ENCODE measurements at regions not wholly inside any gene's neighbourhood (a gene's known extent, or its start where the extent isn't known, plus 50 kb on each side); places are given as distances from the start of the nearest gene placed in this dataset.

GRCh38 chr1:201659572-201659971 lies 120.6 kb downstream of the NAV1 start:
- no peak for DNase-seq (ENCODE audit: low spot score)

- no peak for DNase-seq (ENCODE audit: low spot score)
Measured at GRCh38 chr1:201660931-201661822, 122.2 kb downstream of the NAV1 start.

DNA sequence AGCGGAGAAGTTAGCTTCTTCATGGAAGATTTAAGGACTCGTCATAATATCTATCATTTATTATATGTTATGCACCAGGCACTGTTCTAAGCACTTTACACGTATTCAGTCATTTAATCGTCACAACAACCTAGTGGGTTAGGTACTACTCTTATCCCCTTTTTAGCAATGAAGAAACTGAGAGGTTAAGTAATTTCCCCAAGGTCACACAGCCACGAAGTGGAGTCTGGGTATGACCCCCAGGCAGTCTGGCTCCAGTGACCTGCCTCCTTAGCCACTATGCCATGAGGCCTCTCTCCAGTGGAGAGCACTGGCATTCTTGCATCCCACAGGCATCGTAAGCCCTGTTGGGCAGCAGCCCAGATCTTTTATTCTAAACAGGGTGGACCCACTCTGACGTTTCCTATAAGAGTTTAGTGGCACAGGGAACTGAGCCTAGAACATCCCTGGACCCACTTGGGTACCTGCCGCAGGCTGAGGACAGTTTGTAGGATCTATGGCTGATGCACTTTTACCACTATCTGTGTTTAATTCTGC lies 123.0 kb downstream of the NAV1 start:
- DNase-seq (ENCODE audit: low spot score): no peak

DNA sequence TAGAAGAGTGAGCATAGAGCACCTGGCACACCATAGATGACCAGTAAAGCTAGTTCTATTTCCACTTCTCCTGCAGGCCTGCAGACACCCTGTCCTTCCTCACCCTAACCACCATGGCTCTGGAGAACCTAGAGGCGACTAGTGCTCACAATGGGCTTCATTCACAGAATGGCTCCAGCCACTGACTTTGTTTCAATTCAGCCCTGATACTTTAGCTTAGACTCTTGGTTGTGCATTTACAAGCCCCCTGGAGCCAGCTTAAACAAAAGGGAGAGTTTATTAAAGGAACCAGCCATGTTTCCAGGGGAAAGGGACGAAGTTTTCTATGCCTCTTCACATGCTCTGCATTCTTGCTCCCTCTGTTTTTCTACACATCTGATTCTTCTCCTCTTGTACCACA lies 123.7 kb downstream of the NAV1 start:
- DNase-seq (ENCODE audit: low spot score): no peak

DNA sequence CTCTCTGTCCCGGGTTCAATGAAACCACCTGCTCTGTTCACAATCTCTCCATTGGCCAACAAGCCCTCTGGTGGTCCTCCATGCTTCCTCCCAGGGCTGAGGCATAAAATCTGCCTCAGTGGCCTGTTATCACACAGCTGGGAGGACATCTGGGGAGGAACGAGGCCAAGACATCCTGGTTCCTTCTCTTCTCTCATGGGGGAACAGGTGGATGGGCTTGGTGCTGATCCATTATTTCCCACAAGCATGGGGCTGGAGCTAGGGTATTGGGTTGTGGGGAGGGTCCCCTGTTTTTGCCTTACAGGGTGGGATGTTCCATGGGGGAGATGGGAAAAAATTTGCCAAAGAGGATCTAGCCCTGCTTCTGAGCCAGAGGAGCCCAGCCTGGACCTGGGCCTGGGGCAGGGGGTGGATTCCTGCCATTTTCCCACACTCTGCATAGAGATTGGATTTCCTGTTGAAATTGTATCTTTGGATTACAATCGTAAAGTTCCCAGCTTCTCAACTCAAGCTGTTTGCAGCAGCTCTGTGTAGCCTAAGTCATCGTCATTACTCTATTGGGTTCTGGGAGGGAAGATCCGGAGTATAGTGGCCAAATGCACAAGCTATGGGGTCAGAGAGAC lies 124.7 kb downstream of the NAV1 start:
- DNase-seq (ENCODE audit: low spot score): no peak

GRCh38 chr1:201665036-201665435 lies 126.1 kb downstream of the NAV1 start:
- no peak for DNase-seq (ENCODE audit: low spot score)

- DNase-seq (ENCODE audit: low spot score): no peak
Measured at GRCh38 chr1:201666102-201666501, 127.2 kb downstream of the NAV1 start.

GRCh38 chr1:201666645-201667044 lies 127.7 kb downstream of the NAV1 start:
- DNase-seq (ENCODE audit: low spot score): no peak

DNA sequence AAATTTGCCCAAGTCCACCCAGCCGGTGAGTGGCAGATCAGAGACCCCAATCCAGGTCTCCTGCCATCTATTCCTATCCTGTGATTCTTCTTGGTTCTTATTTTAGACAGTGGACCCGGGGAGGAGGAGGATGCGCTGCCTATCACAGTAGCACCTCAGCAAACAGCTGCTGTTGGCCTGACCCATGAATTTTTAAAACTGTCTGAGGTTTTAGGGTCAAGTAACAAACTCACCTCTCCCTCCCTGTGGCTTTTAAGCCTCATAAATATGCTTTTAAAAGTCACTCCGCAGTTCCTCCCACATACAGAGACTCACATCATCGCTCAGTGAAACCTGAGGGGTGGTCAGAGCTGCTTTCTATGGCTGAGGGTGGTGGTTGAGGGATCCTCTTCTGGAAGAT lies 128.6 kb downstream of the NAV1 start:
- no peak for DNase-seq (ENCODE audit: low spot score)

DNA sequence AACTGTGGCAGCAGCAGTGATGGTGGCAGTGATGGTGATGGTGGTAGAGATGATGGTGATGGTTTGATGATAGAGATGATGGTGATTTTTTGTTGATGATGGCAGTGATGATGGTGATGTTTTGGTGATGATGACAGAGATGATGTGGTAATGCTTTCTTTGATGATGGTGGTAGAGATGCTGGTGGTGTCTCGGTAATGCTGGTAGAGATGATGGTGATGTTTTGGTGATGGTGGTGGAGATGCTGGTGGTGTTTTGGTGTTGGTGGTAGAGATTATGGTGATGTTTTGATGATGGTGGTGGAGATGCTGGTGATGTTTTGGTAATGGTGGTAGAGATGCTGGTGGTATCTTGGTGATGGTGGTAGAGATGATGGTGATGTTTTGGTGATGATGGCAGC lies 131.6 kb downstream of the NAV1 start:
- no peak for DNase-seq (ENCODE audit: low spot score)

DNA sequence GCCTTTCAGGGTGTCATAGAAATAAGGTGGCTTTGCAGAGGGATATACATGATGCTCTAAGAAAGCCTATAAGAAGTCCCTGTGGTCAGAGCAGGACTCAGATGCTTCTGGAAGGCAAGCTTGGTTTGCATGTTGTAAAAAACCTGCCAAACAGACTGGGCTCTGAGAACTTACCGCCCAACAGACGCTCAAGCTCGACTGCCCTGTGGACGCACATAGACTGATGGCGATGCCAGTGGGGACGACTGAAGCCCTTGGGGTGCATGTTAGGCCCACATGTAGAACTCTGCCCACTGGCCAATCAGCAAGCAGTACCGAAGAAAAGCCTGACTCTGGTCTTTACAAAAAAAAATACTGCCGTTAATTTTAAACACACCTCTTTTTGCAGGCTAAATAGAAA lies 133.8 kb downstream of the NAV1 start:
- DNase-seq (ENCODE audit: low spot score): no peak

- no peak for DNase-seq (ENCODE audit: low spot score)
Measured at GRCh38 chr1:201673093-201673492, 134.2 kb downstream of the NAV1 start.

- DNase-seq (ENCODE audit: low spot score): no peak
Measured at GRCh38 chr1:201673915-201674314, 135.0 kb downstream of the NAV1 start.

DNA sequence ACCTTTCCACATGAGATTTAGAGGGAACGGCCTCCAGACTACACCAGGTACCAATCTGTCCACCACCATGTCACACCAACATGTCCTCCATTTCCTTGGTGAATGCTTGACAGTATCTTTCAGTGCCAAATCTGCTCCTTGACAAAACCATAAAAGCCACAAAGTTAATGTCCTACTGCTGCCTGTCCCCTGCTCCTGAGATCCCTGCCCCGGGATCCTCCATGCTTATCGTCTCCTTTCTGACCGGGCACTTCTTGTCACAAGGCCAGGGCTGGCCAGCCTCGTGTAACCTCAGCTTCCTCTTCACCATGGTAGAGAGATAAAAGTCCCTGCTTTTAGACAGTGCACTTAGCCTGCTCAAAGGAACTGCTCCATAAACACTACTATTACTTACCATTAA lies 136.2 kb downstream of the NAV1 start:
- peak; percentile 31 for DNase-seq (ENCODE audit: low spot score)

DNA sequence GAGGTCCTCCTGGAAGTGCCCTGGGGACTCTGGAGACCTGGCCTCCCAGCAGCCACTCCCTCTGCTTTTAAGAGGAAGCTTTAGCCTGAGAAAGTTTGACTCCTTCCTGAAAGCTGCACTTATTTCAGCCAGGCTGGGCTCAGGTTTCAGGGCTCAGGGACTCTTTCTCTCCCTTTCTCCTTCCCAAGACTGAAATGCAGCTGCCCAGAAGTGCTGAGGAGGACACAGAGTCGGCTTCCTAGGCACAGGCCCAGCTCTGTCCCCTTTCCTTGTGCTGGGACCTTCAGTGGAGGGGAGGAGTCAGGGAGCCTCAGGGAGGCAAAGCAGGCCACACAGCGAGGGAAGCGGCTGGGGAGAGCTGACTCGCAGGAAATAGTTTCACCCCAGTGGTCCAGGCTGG lies 137.3 kb downstream of the NAV1 start:
- DNase-seq (ENCODE audit: low spot score): peak; percentile 40

GRCh38 chr1:201676641-201677040 lies 137.7 kb downstream of the NAV1 start:
- no peak for DNase-seq (ENCODE audit: low spot score)

DNA sequence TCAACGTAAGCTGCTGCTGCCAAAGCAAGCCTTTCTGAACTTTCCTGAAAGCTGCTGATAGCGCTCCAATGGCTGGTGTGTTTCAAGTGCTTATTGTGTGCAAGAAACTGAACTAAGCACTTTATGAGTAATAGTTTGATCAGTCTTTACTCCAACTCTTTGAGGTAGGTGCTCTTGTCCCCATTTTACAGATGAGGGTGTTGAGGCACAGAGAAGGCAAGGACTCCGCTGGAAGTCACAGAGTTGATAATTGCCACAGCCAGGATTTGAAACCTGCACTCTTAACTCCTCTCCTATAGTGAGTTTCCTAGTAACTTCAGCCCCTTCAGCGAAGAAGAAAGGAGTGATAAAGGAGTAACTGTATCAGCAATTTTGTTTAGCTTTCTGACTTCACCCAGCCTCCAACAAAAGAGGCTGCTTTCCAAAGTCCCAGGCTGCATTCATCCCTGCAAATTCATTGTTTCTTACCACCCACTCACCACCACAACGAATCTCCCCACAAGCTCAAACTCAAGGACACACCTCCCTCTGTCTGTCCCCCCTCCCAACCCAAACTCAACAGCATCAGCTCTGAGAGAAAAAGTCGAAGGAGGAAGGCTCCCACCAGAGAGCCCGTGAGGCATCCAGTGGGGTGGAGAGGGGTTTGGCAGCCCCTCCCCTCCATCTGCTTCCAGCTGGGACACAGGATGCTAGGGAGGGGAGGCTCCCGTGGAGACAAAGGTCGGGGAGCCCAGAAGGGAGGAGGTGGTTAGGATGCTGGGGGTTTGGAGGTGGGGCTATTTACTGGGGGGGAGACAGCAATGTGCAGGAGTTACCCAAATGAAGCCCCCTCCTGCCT lies 139.6 kb downstream of the NAV1 start:
- DNase-seq (ENCODE audit: low spot score): no peak

DNA sequence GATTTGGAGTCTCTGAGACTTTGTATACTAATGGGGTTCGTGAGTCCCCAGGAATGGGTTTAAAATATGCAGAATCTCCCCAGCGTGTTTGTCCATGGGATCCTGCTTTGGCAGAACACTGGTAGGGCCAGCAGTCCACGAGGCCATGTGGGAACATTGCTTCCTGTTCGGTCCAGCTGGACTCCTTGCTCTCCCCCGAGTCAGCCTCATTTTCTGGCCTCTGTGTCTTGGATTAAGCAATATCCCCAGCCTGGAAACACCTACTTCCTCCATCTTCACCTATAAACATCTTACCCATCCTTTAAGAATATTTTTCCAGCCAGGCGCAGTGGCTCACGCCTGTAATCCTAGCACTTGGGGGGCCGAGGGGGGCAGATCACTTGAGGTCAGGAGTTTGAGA lies 142.4 kb downstream of the NAV1 start:
- no peak for DNase-seq (ENCODE audit: low spot score)

DNA sequence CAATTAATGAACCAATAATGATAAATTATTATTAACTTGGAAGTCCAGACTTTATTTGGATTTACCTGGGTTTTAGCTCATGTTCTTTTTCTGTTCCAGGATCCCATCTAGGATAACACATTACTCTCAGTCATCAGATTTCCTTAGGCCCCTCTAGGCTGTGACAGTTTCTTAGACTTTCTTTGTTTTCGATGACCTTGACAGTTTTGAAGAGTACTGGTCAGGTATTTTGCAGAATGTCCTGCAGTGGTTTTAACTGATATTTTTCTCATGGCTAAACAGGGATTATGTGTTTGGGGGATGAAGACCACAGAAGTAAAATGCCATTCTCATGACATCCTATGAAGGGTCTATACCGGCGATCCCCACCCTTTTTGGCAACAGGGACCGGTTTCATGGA lies 144.0 kb downstream of the NAV1 start:
- DNase-seq (ENCODE audit: low spot score): no peak

GRCh38 chr1:201683397-201683796 lies 144.5 kb downstream of the NAV1 start:
- DNase-seq (ENCODE audit: low spot score): no peak

DNA sequence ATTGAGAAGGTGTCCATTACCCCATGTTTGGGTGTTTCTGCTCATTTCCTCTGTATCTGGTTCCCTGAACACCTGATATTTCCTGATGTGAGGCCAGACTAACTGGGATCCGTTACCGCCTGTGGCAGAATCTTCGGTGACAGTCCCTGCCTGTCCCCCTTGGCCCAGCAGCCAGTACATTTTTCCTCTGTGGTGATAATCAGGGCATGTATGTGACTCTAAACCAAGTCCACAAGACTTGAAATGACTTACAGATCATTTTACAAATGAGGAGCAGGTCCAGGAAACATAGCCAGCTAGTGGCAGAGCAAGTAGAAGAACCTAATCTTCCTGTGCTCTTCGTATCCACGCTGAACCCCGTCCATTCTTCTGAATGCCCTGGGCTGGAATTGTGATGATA lies 143.5 kb upstream of the IPO9 start:
- DNase-seq (ENCODE audit: low spot score): no peak

DNA sequence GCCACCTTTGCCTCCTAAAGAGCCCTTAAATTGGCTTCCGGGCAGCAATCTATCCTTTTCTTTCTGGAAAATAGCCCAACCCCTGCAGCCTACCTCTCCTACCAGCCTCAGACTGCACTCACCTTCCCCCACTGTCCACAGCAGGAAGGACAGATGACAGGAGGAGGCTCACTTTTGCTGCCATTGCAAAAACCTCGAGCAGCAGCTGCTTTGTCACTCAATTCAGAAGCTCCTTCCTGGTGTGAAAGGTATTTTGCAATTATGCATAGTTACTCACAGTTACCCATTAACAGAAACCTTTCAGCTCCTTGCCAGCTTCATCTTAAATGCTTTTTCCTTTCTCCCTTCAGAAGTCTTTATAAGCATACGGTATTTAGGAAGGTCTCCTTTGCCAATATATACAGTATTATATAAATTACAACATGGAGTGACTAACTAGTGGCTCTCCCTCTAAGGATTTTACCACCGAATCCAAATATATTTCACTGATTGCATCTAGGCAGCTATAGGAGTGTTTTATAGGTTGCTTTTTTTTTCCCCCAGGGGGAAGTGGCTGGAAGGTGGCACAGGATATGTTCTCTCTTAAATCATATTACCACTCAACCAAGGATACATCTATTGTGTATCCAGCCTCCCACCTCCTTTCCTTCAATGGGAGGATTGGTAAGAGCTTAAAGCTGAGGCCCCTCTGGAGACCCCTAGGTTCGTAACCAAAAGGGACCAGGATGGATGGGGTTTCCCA lies 142.1 kb upstream of the IPO9 start:
- DNase-seq (ENCODE audit: low spot score): no peak
